ENCODE measurements at regions not wholly inside any gene's neighbourhood (a gene's known extent, or its start where the extent isn't known, plus 50 kb on each side); places are given as distances from the start of the nearest gene placed in this dataset.

GRCh38 chr2:156005531-156005930, 327.0 kb downstream of the NR4A2 start:
- Histone ChIP-seq H4K91ac (ENCODE audit: low read length) (peak overlapping the region; percentile 72), H2BK5ac (ENCODE audit: low read depth, low read length, poor library complexity, severe bottlenecking) (no peak overlapping the region), H2BK120ac (ENCODE audit: low read depth, low read length) (no peak overlapping the region), H3K9ac (ENCODE audit: low read length) (no peak overlapping the region), H3K36me3 (ENCODE audit: control insufficient read depth in 1 of 2, insufficient read depth in 2 of 2, low read depth in 1 of 2, low read length in 2 of 2) (no peaks in the 10 kb centered on the region), H3K9me3 (ENCODE audit: control insufficient read depth, low read length) (no peaks in the 10 kb centered on the region), H2AFZ (ENCODE audit: low read depth, low read length) (no peak overlapping the region), H3K14ac (ENCODE audit: low read length in 2 of 2) (peak overlapping the region in 1 of 2 experiments; percentile 86), H3K4me2 (ENCODE audit: low read length, poor library complexity, severe bottlenecking) (no peak overlapping the region), H3K27ac (ENCODE audit: low read length, poor library complexity, severe bottlenecking) (no peak overlapping the region), H3K4ac (ENCODE audit: low read depth in 1 of 2, low read length in 2 of 2) (no peak overlapping the region), H3K27me3 (ENCODE audit: control insufficient read depth in 1 of 2, insufficient read depth in 1 of 2, low read length in 2 of 2) (no peaks in the 10 kb centered on the region), H2AK5ac (ENCODE audit: low read length, severe bottlenecking) (no peak overlapping the region), H4K8ac (ENCODE audit: low read length) (no peak overlapping the region), H3K23ac (ENCODE audit: low read length in 2 of 2) (peak overlapping the region in 1 of 2 experiments; percentile 24), H3K18ac (ENCODE audit: low read depth in 1 of 2, low read length in 2 of 2) (no peak overlapping the region), H2BK15ac (ENCODE audit: low read depth, poor library complexity, severe bottlenecking) (no peak overlapping the region), H2BK12ac (ENCODE audit: low read length in 2 of 2) (no peak overlapping the region), H3K4me1 (ENCODE audit: control insufficient read depth, insufficient read depth, low read depth, low read length) (no peaks in the 10 kb centered on the region), H3K79me1 (replicated peaks; ENCODE audit: low read length, poor library complexity, severe bottlenecking) (no peaks in the 10 kb centered on the region), H3K4me3 (ENCODE audit: insufficient read depth in 1 of 2, low read depth in 1 of 2, low read length in 2 of 2) (no peak overlapping the region)
- no peak for DNase-seq
- WGBS = 88% methylated on average over 7 of the region's 7 CpGs

- H3K9me3 ChIP-seq (ENCODE audit: control insufficient read depth, low read length) = no peaks in the 10 kb centered on the region
- no peak overlapping the region for H3K27ac ChIP-seq (ENCODE audit: low read length, poor library complexity, severe bottlenecking)
- H2BK5ac ChIP-seq (ENCODE audit: low read depth, low read length, poor library complexity, severe bottlenecking) = no peak overlapping the region
- H2BK120ac ChIP-seq (ENCODE audit: low read depth, low read length) = no peak overlapping the region
- no peak overlapping the region for H2AK5ac ChIP-seq (ENCODE audit: low read length, severe bottlenecking)
- H4K8ac ChIP-seq (ENCODE audit: low read length) = no peak overlapping the region
- DNase-seq = no peak
- 80% methylated on average over 4 of the region's 5 CpGs for WGBS
- no peak overlapping the region for H3K14ac ChIP-seq (ENCODE audit: low read length in 2 of 2)
- no peak overlapping the region for H2AFZ ChIP-seq (ENCODE audit: low read depth, low read length)
- H3K4me1 ChIP-seq (ENCODE audit: control insufficient read depth, insufficient read depth, low read depth, low read length) = no peaks in the 10 kb centered on the region
- no peak overlapping the region for H4K91ac ChIP-seq (ENCODE audit: low read length)
- H3K18ac ChIP-seq (ENCODE audit: low read depth in 1 of 2, low read length in 2 of 2) = no peak overlapping the region
- H2BK15ac ChIP-seq (ENCODE audit: low read depth, poor library complexity, severe bottlenecking) = no peak overlapping the region
- no peaks in the 10 kb centered on the region for H3K36me3 ChIP-seq (ENCODE audit: control insufficient read depth in 1 of 2, insufficient read depth in 2 of 2, low read depth in 1 of 2, low read length in 2 of 2)
- no peak overlapping the region for H3K4me2 ChIP-seq (ENCODE audit: low read length, poor library complexity, severe bottlenecking)
- H3K23ac ChIP-seq (ENCODE audit: low read length in 2 of 2) = no peak overlapping the region
- H3K4ac ChIP-seq (ENCODE audit: low read depth in 1 of 2, low read length in 2 of 2) = no peak overlapping the region
- H2BK12ac ChIP-seq (ENCODE audit: low read length in 2 of 2) = no peak overlapping the region
- no peaks in the 10 kb centered on the region for H3K79me1 ChIP-seq (replicated peaks; ENCODE audit: low read length, poor library complexity, severe bottlenecking)
- H3K4me3 ChIP-seq (ENCODE audit: insufficient read depth in 1 of 2, low read depth in 1 of 2, low read length in 2 of 2) = no peak overlapping the region
- no peaks in the 10 kb centered on the region for H3K27me3 ChIP-seq (ENCODE audit: control insufficient read depth in 1 of 2, insufficient read depth in 1 of 2, low read length in 2 of 2)
- H3K9ac ChIP-seq (ENCODE audit: low read length) = no peak overlapping the region
Observed at GRCh38 chr2:156004459-156004858, 328.1 kb downstream of the NR4A2 start.

GRCh38 chr2:156003780-156004179, 328.7 kb downstream of the NR4A2 start:
- H2BK12ac ChIP-seq (ENCODE audit: low read length in 2 of 2) = no peak overlapping the region
- no peaks in the 10 kb centered on the region for H3K4me1 ChIP-seq (ENCODE audit: control insufficient read depth, insufficient read depth, low read depth, low read length)
- H3K27me3 ChIP-seq (ENCODE audit: control insufficient read depth in 1 of 2, insufficient read depth in 1 of 2, low read length in 2 of 2) = no peaks in the 10 kb centered on the region
- H3K14ac ChIP-seq (ENCODE audit: low read length in 2 of 2) = no peak overlapping the region
- no peak overlapping the region for H3K18ac ChIP-seq (ENCODE audit: low read depth in 1 of 2, low read length in 2 of 2)
- WGBS = 90% methylated on average over 3 of the region's 4 CpGs
- H2AK5ac ChIP-seq (ENCODE audit: low read length, severe bottlenecking) = no peak overlapping the region
- H4K91ac ChIP-seq (ENCODE audit: low read length) = no peak overlapping the region
- no peak overlapping the region for H4K8ac ChIP-seq (ENCODE audit: low read length)
- no peak for DNase-seq
- H2BK5ac ChIP-seq (ENCODE audit: low read depth, low read length, poor library complexity, severe bottlenecking) = no peak overlapping the region
- no peak overlapping the region for H2BK120ac ChIP-seq (ENCODE audit: low read depth, low read length)
- H3K9ac ChIP-seq (ENCODE audit: low read length) = no peak overlapping the region
- H3K4me2 ChIP-seq (ENCODE audit: low read length, poor library complexity, severe bottlenecking) = no peak overlapping the region
- no peak overlapping the region for H2BK15ac ChIP-seq (ENCODE audit: low read depth, poor library complexity, severe bottlenecking)
- no peak overlapping the region for H3K27ac ChIP-seq (ENCODE audit: low read length, poor library complexity, severe bottlenecking)
- no peak overlapping the region for H2AFZ ChIP-seq (ENCODE audit: low read depth, low read length)
- H3K79me1 ChIP-seq (replicated peaks; ENCODE audit: low read length, poor library complexity, severe bottlenecking) = no peaks in the 10 kb centered on the region
- no peak overlapping the region for H3K4me3 ChIP-seq (ENCODE audit: insufficient read depth in 1 of 2, low read depth in 1 of 2, low read length in 2 of 2)
- H3K23ac ChIP-seq (ENCODE audit: low read length in 2 of 2) = no peak overlapping the region
- H3K4ac ChIP-seq (ENCODE audit: low read depth in 1 of 2, low read length in 2 of 2) = no peak overlapping the region
- no peaks in the 10 kb centered on the region for H3K36me3 ChIP-seq (ENCODE audit: control insufficient read depth in 1 of 2, insufficient read depth in 2 of 2, low read depth in 1 of 2, low read length in 2 of 2)
- H3K9me3 ChIP-seq (ENCODE audit: control insufficient read depth, low read length) = no peaks in the 10 kb centered on the region

GRCh38 chr2:156001851-156002250, 330.7 kb downstream of the NR4A2 start:
- no peak overlapping the region for H2BK15ac ChIP-seq (ENCODE audit: low read depth, poor library complexity, severe bottlenecking)
- H2AK5ac ChIP-seq (ENCODE audit: low read length, severe bottlenecking) = no peak overlapping the region
- H3K4me2 ChIP-seq (ENCODE audit: low read length, poor library complexity, severe bottlenecking) = no peak overlapping the region
- no peak overlapping the region for H2BK120ac ChIP-seq (ENCODE audit: low read depth, low read length)
- no peaks in the 10 kb centered on the region for H3K9me3 ChIP-seq (ENCODE audit: control insufficient read depth, low read length)
- no peaks in the 10 kb centered on the region for H3K4me1 ChIP-seq (ENCODE audit: control insufficient read depth, insufficient read depth, low read depth, low read length)
- no peaks in the 10 kb centered on the region for H3K36me3 ChIP-seq (ENCODE audit: control insufficient read depth in 1 of 2, insufficient read depth in 2 of 2, low read depth in 1 of 2, low read length in 2 of 2)
- H3K23ac ChIP-seq (ENCODE audit: low read length in 2 of 2) = no peak overlapping the region
- no peaks in the 10 kb centered on the region for H3K27me3 ChIP-seq (ENCODE audit: control insufficient read depth in 1 of 2, insufficient read depth in 1 of 2, low read length in 2 of 2)
- no peak overlapping the region for H2BK5ac ChIP-seq (ENCODE audit: low read depth, low read length, poor library complexity, severe bottlenecking)
- no peaks in the 10 kb centered on the region for H3K79me1 ChIP-seq (replicated peaks; ENCODE audit: low read length, poor library complexity, severe bottlenecking)
- no peak overlapping the region for H3K14ac ChIP-seq (ENCODE audit: low read length in 2 of 2)
- no peak overlapping the region for H3K9ac ChIP-seq (ENCODE audit: low read length)
- H4K91ac ChIP-seq (ENCODE audit: low read length) = no peak overlapping the region
- H2BK12ac ChIP-seq (ENCODE audit: low read length in 2 of 2) = no peak overlapping the region
- WGBS = 92% methylated on average over 1 of the region's 1 CpG
- no peak for DNase-seq
- H3K18ac ChIP-seq (ENCODE audit: low read depth in 1 of 2, low read length in 2 of 2) = no peak overlapping the region
- no peak overlapping the region for H3K4ac ChIP-seq (ENCODE audit: low read depth in 1 of 2, low read length in 2 of 2)
- no peak overlapping the region for H3K27ac ChIP-seq (ENCODE audit: low read length, poor library complexity, severe bottlenecking)
- H2AFZ ChIP-seq (ENCODE audit: low read depth, low read length) = no peak overlapping the region
- no peak overlapping the region for H4K8ac ChIP-seq (ENCODE audit: low read length)
- no peak overlapping the region for H3K4me3 ChIP-seq (ENCODE audit: insufficient read depth in 1 of 2, low read depth in 1 of 2, low read length in 2 of 2)
